Activated CD8-positive, alpha-beta T cell treated with anti-CD3 and anti-CD28 coated beads, Interleukin-2, amount 10 ng/mL, durations not matched to agents 7 days and 5 days (primary cell): ENCODE measurements at regions not wholly inside any gene's neighbourhood (a gene's known extent, or its start where the extent isn't known, plus 50 kb on each side); places are given as distances from the start of the nearest gene placed in this dataset.

Experiments used
- ATAC-seq: fragments of 150-1000 bp; cut with Tn5 transposase; one replicate; pipeline ENCODE4 v1.10.0; 2021; ENCODE audit warnings: moderate library complexity
- CTCF ChIA-PET: fragments of 350-600 bp; sonication (Branson Sonifier 250); formaldehyde crosslinking; loops from one replicate; lab custom pipeline; 2021; ENCODE audit warnings: antibody characterized with exemption; lab: Charles Lee
- POLR2A ChIA-PET: fragments of 350-600 bp; sonication (Branson Sonifier 250); formaldehyde crosslinking; loops from one replicate; lab custom pipeline; 2021; ENCODE audit warnings: antibody characterized with exemption; lab: Charles Lee
- DNase-seq: peaks from one replicate; pipeline ENCODE4 v3.0.0-alpha.2; 2020
- H3K27ac Mint-ChIP-seq: one replicate; pipeline ENCODE4 v1.8.0; 2021; ENCODE audit warnings: mild to moderate bottlenecking, mixed read lengths
- H3K27me3 Mint-ChIP-seq: one replicate; pipeline ENCODE4 v1.8.0; 2021; ENCODE audit warnings: low read depth, mixed read lengths
- H3K36me3 Mint-ChIP-seq: one replicate; pipeline ENCODE4 v1.8.0; 2021; ENCODE audit warnings: low read depth, mixed read lengths
- H3K4me1 Mint-ChIP-seq: one replicate; pipeline ENCODE4 v1.8.0; 2021; ENCODE audit warnings: low read depth, mixed read lengths
- H3K4me3 Mint-ChIP-seq: one replicate; pipeline ENCODE4 v1.8.0; 2021; ENCODE audit warnings: mild to moderate bottlenecking, mixed read lengths
- H3K9me3 Mint-ChIP-seq: one replicate; pipeline ENCODE4 v1.8.0; 2022; ENCODE audit warnings: mixed read lengths; ENCODE audit not compliant: insufficient read depth

- Mint-ChIP-seq H3K4me3 (no peak overlapping the region), H3K9me3 (no peaks in the 10 kb centered on the region), H3K4me1 (no peaks in the 10 kb centered on the region), H3K27me3 (peaks cover 5% of the 10 kb centered on the region), H3K27ac (no peak overlapping the region), H3K36me3 (no peaks in the 10 kb centered on the region)
- ChIA-PET CTCF (no interaction called here), POLR2A (no interaction called here)
- DNase-seq (no peak), ATAC-seq (no peak)
These were observed 53.0 kb upstream of the DAZL start for GRCh38 chr3:16658004-16658924.

GRCh38 chr3:16658925-16659793 lies 53.9 kb upstream of the DAZL start:
- no peak overlapping the region for H3K4me3 Mint-ChIP-seq
- no peaks in the 10 kb centered on the region for H3K4me1 Mint-ChIP-seq
- no peaks in the 10 kb centered on the region for H3K36me3 Mint-ChIP-seq
- H3K27me3 Mint-ChIP-seq = peaks cover 5% of the 10 kb centered on the region
- POLR2A ChIA-PET = no interaction called here
- no peaks in the 10 kb centered on the region for H3K9me3 Mint-ChIP-seq
- DNase-seq (no peak), ATAC-seq (no peak)
- H3K27ac Mint-ChIP-seq = no peak overlapping the region
- CTCF ChIA-PET = no interaction called here

DNA sequence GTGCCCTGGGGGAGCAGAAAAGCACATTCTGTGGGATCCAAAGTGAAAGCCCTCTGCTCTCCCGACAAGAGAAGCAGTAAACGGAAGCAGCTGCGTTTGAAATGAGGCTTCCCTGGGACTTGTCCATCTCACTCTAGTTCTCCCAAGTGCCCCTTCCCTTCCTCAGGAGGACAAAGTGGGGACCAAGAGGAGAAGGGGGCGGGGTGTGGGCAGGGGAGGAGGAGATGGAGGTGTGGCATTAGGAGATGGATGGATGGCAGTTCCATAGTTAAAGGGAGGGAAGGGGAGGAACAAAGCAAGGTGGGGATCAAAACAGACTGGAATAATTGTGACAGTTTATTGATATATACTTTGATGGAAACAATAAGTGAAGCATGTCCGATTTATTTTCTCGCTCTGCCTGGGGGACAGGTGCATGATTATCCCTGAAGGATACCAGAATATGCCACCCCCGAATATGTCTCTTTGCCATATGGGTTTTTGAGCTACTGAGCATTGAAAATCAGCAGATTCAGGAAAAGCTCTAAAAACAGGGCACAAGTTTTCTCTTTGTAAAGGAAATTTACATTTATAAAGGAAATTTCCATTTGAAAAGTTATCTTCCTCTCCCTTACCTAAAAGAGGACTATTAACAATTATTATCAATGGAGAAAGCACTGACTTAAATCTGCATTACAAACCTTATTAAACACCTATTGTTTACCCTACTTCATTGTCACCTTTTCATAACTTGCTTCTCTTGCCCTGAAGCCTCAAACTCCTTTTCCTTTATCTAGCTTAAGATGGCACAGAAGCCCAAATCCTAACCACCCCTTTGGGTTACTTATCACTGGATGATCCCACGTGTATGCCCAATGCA lies 58.9 kb upstream of the DAZL start:
- no peaks in the 10 kb centered on the region for H3K36me3 Mint-ChIP-seq
- no peak overlapping the region for H3K4me3 Mint-ChIP-seq
- CTCF ChIA-PET = no interaction called here
- peaks cover 5% of the 10 kb centered on the region for H3K27me3 Mint-ChIP-seq
- H3K9me3 Mint-ChIP-seq = no peaks in the 10 kb centered on the region
- H3K4me1 Mint-ChIP-seq = no peaks in the 10 kb centered on the region
- DNase-seq = no peak
- no peak overlapping the region for H3K27ac Mint-ChIP-seq
- no peak for ATAC-seq
- POLR2A ChIA-PET = no interaction called here

DNA sequence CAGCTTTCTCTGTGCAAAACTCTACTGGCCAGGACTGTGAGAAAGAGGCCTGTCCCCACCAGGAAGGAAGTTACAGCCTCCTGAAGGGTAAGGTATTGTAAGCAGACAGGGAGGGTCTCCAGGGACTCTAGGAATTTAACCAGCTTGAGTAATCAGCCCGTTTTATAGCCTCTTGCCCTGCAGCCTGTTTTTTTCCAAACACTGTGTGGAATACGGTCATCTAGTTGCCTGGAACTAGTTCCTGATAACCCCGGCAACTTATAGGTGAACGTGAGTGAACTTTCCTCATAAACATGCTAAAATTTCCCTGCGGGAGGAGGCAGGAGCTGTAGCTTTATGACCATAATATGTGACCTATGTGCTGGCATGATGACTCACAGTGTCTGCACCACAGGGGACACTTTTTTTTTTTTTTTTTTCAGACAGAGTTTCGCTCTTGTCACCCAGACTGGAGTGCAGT lies 60.1 kb upstream of the DAZL start:
- H3K4me3 Mint-ChIP-seq = no peak overlapping the region
- ATAC-seq (no peak), DNase-seq (no peak)
- no peaks in the 10 kb centered on the region for H3K36me3 Mint-ChIP-seq
- no peaks in the 10 kb centered on the region for H3K9me3 Mint-ChIP-seq
- ChIA-PET POLR2A (no interaction called here), CTCF (no interaction called here)
- H3K27me3 Mint-ChIP-seq = peaks cover 4% of the 10 kb centered on the region
- no peaks in the 10 kb centered on the region for H3K4me1 Mint-ChIP-seq
- H3K27ac Mint-ChIP-seq = no peak overlapping the region

DNA sequence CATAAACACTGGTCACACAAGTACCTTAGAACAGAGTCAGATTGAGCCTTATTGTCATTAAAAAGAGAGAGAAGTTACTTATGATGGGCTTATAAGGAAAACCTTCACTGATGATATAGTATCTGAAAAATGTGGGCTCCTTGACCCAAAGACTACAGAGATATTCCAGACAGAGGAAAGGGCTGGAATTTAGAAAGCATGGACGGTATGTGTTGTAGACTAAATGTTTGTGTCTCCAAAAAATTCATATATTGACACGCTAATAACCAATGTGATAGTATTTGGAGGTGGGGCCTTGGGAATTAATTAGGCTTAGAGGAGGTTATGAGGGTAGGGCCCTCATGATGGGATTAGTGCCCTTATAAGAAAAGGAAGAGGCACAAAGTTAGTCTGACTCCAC lies 61.0 kb upstream of the DAZL start:
- Mint-ChIP-seq H3K9me3 (no peaks in the 10 kb centered on the region), H3K36me3 (no peaks in the 10 kb centered on the region), H3K27ac (no peak overlapping the region), H3K4me1 (no peaks in the 10 kb centered on the region), H3K27me3 (peaks cover 3% of the 10 kb centered on the region), H3K4me3 (no peak overlapping the region)
- DNase-seq = no peak
- ATAC-seq = no peak
- ChIA-PET POLR2A (no interaction called here), CTCF (no interaction called here)

DNA sequence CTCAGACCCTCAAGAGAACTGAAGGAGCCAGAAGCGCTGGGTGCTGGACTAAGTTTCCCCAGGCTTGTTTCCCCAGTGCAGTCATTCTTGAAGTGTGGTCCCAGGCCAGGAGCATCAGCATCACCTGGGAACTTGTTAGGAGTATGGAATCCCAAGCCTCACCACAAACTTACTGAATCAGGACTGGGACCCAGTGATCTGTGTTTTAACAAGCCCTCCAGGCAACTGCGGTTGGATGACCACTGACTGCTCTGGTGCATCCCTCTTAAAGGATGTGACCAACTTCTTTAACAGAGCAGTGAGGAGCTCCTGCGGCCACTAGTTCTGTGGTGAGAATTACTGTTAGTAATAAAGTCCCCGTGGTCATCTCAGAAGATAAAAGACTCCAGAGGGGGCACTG lies 62.4 kb upstream of the DAZL start:
- ChIA-PET CTCF (no interaction called here), POLR2A (no interaction called here)
- ATAC-seq = no peak
- Mint-ChIP-seq H3K36me3 (no peaks in the 10 kb centered on the region), H3K27me3 (peaks cover 3% of the 10 kb centered on the region), H3K4me1 (no peaks in the 10 kb centered on the region), H3K4me3 (no peak overlapping the region), H3K27ac (no peak overlapping the region), H3K9me3 (peaks cover 6% of the 10 kb centered on the region)
- DNase-seq = no peak

DNA sequence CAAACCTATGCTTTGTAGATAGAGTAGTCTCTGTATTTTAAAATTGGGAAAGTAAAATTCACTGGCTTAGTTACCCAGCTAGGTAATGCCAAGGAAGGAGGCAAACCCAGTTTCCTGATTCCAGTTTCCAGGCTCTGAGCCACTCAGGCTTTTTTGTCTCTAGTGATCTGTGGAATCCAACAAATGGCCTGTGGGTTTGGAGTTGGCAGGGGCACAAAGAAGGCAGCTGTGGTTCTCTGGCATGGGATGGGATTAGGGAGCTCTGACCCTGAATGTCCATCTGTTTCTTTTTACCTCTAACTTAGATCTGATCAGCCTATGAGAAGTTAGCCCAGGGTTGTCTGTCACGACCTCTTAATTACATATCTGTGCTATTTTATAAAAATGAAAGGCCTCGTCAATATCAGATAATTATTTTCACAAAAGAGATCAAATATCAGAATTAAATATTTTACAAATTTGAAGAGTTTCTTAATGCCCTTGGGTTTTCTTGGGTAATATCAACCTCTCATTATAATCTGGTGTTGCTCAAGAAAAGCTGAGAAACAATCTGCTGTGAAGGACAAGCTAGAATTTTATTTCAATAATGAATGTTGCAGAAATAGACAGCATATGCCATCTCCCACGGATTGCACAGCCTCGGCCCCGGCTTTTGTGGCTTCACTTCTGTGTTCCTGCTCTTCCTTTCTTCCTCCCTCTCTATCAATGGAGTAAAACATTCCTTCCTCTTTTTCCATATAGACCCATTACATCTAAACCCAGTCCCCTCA lies 63.7 kb upstream of the DAZL start:
- Mint-ChIP-seq H3K27ac (no peak overlapping the region), H3K27me3 (peaks cover 1% of the 10 kb centered on the region), H3K36me3 (no peaks in the 10 kb centered on the region), H3K4me3 (no peak overlapping the region), H3K4me1 (no peaks in the 10 kb centered on the region), H3K9me3 (peaks cover 6% of the 10 kb centered on the region)
- POLR2A ChIA-PET = no interaction called here
- ATAC-seq (no peak), DNase-seq (no peak)
- CTCF ChIA-PET = no interaction called here

DNA sequence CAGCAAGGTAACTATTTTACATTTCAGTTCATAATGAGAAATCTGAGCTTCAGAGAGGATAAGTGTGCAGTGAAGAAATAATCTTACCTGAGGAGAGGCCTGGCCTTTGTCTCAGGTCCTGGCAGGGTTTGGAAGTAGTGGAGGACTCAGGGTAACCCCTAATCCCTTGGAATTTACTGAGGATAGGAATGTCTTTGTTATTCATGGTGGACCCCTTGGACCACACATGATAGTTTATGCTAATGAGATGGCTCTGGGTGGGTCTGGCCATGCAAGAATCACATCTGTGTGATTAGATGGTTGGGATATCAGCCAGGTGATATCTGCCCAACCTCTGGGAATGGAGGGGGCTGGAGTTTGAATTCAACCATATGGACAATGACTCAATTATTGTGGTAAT lies 65.0 kb upstream of the DAZL start:
- Mint-ChIP-seq H3K27ac (no peak overlapping the region), H3K27me3 (no peaks in the 10 kb centered on the region), H3K36me3 (no peaks in the 10 kb centered on the region), H3K4me3 (no peak overlapping the region), H3K4me1 (no peaks in the 10 kb centered on the region), H3K9me3 (peaks cover 6% of the 10 kb centered on the region)
- ChIA-PET POLR2A (no interaction called here), CTCF (no interaction called here)
- no peak for DNase-seq
- ATAC-seq = no peak

DNA sequence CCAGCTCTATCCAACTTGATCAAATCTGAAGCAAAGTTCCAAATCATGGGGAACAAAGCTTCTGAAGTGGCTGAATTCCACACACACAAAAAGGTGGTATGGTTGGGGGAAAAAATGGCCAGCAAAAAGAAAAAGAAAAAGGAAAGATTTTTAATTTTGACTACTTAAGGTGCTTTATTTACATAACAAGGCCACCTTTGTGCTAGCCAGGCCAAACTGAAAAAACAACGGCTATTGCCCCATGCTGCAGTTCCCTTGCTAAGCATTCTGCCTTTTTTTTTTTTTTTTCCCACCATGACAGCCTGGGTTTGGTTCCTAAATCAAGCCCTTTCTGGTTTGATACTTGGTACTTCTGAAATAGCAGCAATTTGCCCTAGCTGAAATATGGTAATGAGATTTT lies 66.5 kb upstream of the DAZL start:
- H3K4me1 Mint-ChIP-seq = no peaks in the 10 kb centered on the region
- ATAC-seq (no peak), DNase-seq (no peak)
- H3K27me3 Mint-ChIP-seq = no peaks in the 10 kb centered on the region
- H3K27ac Mint-ChIP-seq = no peak overlapping the region
- no peaks in the 10 kb centered on the region for H3K36me3 Mint-ChIP-seq
- no peak overlapping the region for H3K4me3 Mint-ChIP-seq
- H3K9me3 Mint-ChIP-seq = peaks cover 17% of the 10 kb centered on the region
- POLR2A ChIA-PET = no interaction called here
- CTCF ChIA-PET = no interaction called here

DNA sequence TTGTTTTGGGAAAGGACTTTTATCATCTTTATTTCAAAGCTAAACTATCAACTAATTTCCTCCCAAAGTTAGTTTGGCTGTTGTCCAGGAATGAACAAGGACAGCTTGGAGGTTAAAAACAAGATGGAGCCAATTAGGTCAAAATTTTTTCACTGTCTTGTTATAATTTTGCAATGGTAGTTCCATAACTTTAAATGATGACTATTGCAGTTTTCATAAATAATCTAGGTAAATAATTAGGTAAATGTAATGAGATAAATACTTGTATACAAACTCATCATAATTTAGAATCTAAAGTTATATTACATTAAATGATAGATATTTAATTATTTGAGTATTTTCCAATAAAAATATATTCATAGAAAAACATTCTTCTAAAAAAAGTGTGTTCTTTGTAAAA lies 68.3 kb upstream of the DAZL start:
- no peaks in the 10 kb centered on the region for H3K36me3 Mint-ChIP-seq
- no peak overlapping the region for H3K4me3 Mint-ChIP-seq
- no peak for DNase-seq
- ChIA-PET POLR2A (no interaction called here), CTCF (no interaction called here)
- H3K27me3 Mint-ChIP-seq = no peaks in the 10 kb centered on the region
- H3K4me1 Mint-ChIP-seq = no peaks in the 10 kb centered on the region
- peaks cover 17% of the 10 kb centered on the region for H3K9me3 Mint-ChIP-seq
- H3K27ac Mint-ChIP-seq = no peak overlapping the region
- no peak for ATAC-seq

DNA sequence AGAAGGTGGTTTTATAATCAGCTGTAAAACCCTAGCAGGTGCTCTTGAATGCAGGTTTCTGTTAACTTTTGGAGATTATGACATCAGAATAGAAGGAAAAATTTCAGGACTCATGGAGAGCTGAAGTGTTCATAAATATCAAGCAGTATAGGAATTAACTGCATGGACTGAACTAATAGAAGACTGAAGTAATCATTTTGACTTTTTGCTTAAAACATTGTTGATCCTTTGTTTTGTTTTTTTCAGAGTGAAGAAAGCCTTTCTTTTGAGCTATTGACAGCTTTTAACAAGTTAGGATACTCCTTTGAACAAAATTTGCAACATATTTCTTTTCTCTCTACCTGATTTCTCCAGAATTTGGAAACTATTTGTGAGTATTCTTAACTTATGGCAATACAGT lies 70.6 kb upstream of the DAZL start:
- H3K27ac Mint-ChIP-seq = no peak overlapping the region
- ChIA-PET POLR2A (no interaction called here), CTCF (no interaction called here)
- H3K27me3 Mint-ChIP-seq = no peaks in the 10 kb centered on the region
- no peaks in the 10 kb centered on the region for H3K4me1 Mint-ChIP-seq
- no peak for ATAC-seq
- H3K9me3 Mint-ChIP-seq = peaks cover 17% of the 10 kb centered on the region
- no peak for DNase-seq
- no peak overlapping the region for H3K4me3 Mint-ChIP-seq
- H3K36me3 Mint-ChIP-seq = no peaks in the 10 kb centered on the region
